Esophagus squamous epithelium (tissue), 5 donors: ENCODE measurements at regions not wholly inside any gene's neighbourhood (a gene's known extent, or its start where the extent isn't known, plus 50 kb on each side); places are given as distances from the start of the nearest gene placed in this dataset.

ENCODE experiments used
- DNase-seq: peaks from one replicate; lab custom pipeline; 2025; lab: John Stamatoyannopoulos, UW
- H3K27ac ChIP-seq, 4 donors: fragments of 200-600 bp; sonication (generic); one replicate each; pipeline ENCODE4 v1.5.1; 2016 to 2019; ENCODE audit warnings: mild to moderate bottlenecking in 1 of 4
- H3K27me3 ChIP-seq, 4 donors: fragments of 200-600 bp; sonication (generic); 1 replicate in 3 of 4; 2 replicates in 1 of 4; pipeline versions ENCODE4 v1.5.1 to v1.6.0; 2017 to 2021; ENCODE audit warnings: antibody characterized with exemption in 1 of 4
- H3K36me3 ChIP-seq, 3 donors: fragments of 200-600 bp; sonication (generic); one replicate each; pipeline ENCODE4 v1.5.1; 2016 to 2019
- H3K4me1 ChIP-seq, 3 donors: fragments of 200-600 bp; sonication (generic); one replicate each; pipeline ENCODE4 v1.5.1; 2017 to 2019
- H3K4me3 ChIP-seq, 4 donors: fragments of 200-600 bp; sonication (generic); 1 replicate in 3 of 4; 2 replicates in 1 of 4; pipeline ENCODE4 v1.5.1; 2016 to 2019; ENCODE audit warnings: mild to moderate bottlenecking in 2 of 4, moderate library complexity in 1 of 4
- H3K9me3 ChIP-seq, 3 donors: fragments of 200-600 bp; sonication (generic); one replicate each; pipeline ENCODE4 v1.5.1; 2016 to 2019
- POLR2A ChIP-seq, 4 donors: fragments of 450-650 bp; IDR thresholded peaks; one replicate each; pipeline ENCODE4 v1.6.1; 2017; ENCODE audit warnings: antibody characterized with exemption in 4 of 4, mild to moderate bottlenecking in 4 of 4, moderate library complexity in 3 of 4
- WGBS, 2 donors: methylation state at CpG; one replicate each; pipeline ENCODE4 v1.1.5; 2018; 5-methylcytosine and 5-hydroxymethylcytosine counted together
- intact Hi-C: fragments of 100-400 bp; cut with DNase I; formaldehyde crosslinking; loops from one replicate; pipeline ENCODE4 v1.15.0; 2022
- TF ChIP-seq, protein P1 (sequence below), 6 experiments: fragments of 450-650 bp in 4 of 6; fragments of 200-600 bp in 2 of 6; sonication (generic) in 2 of 6; IDR thresholded peaks; one replicate each; pipeline ENCODE4 v1.5.1; 2016 to 2019; ENCODE audit warnings: antibody characterized with exemption in 6 of 6, mild to moderate bottlenecking in 4 of 6, moderate library complexity in 4 of 6
- donor health status: DM: yes; HTN: yes; CAD: no.

DNA sequence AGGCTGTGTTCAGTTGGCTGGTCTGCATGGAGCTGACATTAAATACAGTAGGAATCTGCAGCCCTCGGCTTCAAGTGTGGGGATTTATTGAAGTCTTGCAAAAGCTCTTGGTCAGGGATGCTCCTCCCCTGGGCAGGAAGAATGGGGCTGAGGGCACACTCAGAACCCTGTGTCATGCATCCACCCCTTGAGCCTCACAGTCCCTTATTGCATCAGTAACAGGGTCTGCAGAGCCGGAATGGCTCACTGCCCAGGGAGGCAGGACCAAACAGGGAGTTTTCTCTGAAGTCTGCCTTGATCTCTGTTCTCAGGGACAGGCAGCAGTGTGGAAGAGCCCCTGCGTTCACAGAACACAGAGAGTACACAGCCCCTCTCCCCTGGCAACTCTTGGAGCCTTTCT lies 216.8 kb downstream of the ENGASE start:
- Histone ChIP-seq H3K4me1 (no peaks in the 10 kb centered on the region), H3K27ac (no peak overlapping the region), H3K4me3 (no peak overlapping the region), H3K36me3 (no peaks in the 10 kb centered on the region), H3K27me3 (peaks cover 0 to 72% (median 0%) of the 10 kb centered on the region in 4 donors), H3K9me3 (no peaks in the 10 kb centered on the region)
- intact Hi-C loops = no loop called here
- no peak for DNase-seq
- TF ChIP-seq, protein P1, sequence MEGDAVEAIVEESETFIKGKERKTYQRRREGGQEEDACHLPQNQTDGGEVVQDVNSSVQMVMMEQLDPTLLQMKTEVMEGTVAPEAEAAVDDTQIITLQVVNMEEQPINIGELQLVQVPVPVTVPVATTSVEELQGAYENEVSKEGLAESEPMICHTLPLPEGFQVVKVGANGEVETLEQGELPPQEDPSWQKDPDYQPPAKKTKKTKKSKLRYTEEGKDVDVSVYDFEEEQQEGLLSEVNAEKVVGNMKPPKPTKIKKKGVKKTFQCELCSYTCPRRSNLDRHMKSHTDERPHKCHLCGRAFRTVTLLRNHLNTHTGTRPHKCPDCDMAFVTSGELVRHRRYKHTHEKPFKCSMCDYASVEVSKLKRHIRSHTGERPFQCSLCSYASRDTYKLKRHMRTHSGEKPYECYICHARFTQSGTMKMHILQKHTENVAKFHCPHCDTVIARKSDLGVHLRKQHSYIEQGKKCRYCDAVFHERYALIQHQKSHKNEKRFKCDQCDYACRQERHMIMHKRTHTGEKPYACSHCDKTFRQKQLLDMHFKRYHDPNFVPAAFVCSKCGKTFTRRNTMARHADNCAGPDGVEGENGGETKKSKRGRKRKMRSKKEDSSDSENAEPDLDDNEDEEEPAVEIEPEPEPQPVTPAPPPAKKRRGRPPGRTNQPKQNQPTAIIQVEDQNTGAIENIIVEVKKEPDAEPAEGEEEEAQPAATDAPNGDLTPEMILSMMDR (IDR thresholded peaks at IDR 0.05) = no peak
- no peak for TF ChIP-seq POLR2A (IDR thresholded peaks at IDR 0.05)
- WGBS, 2 donors = 63 to 72% methylated on average over 2 of the region's 3 CpGs

DNA sequence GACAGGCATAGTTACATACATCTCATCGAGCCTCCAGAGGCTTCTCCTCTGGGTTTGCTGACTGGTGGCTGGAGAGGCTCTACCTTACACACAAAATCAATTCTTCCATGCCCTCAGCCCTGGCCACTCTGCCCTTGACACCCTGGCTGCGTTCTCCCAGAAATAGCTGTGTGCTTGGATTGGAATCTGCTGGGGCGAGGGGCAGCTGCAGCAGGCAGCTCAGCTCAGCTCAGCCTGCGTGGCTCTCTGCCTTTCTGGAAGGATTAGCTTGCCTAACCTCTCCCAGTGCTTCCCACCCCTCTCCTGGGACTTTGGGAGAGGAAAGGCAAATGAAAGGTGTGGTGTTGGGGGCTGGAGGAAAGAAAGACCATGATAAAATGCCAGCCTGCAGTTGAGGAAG lies 216.1 kb downstream of the ENGASE start:
- DNase-seq = no peak
- WGBS, 2 donors = 67 to 68% methylated on average over 2 to 4 of the region's 4 CpGs
- intact Hi-C loops = no loop called here
- no peaks in the 10 kb centered on the region for H3K4me1 ChIP-seq
- TF ChIP-seq, protein P1 (IDR thresholded peaks at IDR 0.05) = no peak
- TF ChIP-seq POLR2A (IDR thresholded peaks at IDR 0.05) = no peak
- H3K27ac ChIP-seq = no peak overlapping the region
- no peak overlapping the region for H3K4me3 ChIP-seq
- H3K9me3 ChIP-seq = no peaks in the 10 kb centered on the region
- H3K27me3 ChIP-seq = peaks cover 0 to 74% (median 0%) of the 10 kb centered on the region in 4 donors
- H3K36me3 ChIP-seq = no peaks in the 10 kb centered on the region

- Histone ChIP-seq H3K9me3 (no peaks in the 10 kb centered on the region), H3K36me3 (no peaks in the 10 kb centered on the region), H3K27ac (no peak overlapping the region), H3K4me1 (no peaks in the 10 kb centered on the region), H3K27me3 (peaks cover 0 to 71% (median 0%) of the 10 kb centered on the region in 4 donors), H3K4me3 (no peak overlapping the region)
- intact Hi-C loops = no loop called here
- TF ChIP-seq, protein P1 (IDR thresholded peaks at IDR 0.05) = no peak
- no peak for TF ChIP-seq POLR2A (IDR thresholded peaks at IDR 0.05)
- DNase-seq = no peak
- WGBS, 2 donors = 62 to 76% methylated on average over 3 to 9 of the region's 9 CpGs
Measured at GRCh38 chr17:79288950-79289349, 214.3 kb downstream of the ENGASE start.

DNA sequence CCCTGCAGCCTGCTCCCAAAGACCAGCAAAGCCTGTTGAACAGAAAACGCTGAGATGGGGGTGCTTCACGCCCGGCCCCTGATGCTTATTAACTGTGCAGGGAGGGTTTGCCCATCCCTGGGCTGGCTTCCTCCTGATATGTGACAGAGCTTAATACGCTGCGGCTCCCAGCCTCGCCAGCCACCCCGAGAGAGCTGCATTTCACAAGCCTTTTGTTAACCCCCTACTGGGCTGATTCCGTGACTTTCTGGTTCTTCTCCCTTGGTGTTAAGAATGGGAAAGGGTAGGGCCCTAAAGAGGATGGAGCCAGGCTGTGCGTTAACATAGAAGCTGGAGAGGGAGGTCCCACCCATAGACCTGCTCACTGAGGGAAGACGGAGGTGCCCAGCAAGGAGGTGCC lies 211.8 kb downstream of the ENGASE start:
- Histone ChIP-seq H3K4me3 (no peak overlapping the region), H3K36me3 (no peaks in the 10 kb centered on the region), H3K27me3 (peaks cover 0 to 72% (median 0%) of the 10 kb centered on the region in 4 donors), H3K27ac (no peak overlapping the region), H3K9me3 (no peaks in the 10 kb centered on the region), H3K4me1 (no peaks in the 10 kb centered on the region)
- no peak for DNase-seq
- intact Hi-C loops = no loop called here
- 13 to 32% methylated on average over 3 to 5 of the region's 10 CpGs for WGBS, 2 donors
- TF ChIP-seq, protein P1 (IDR thresholded peaks at IDR 0.05) = no peak

- intact Hi-C loops = no loop called here
- Histone ChIP-seq H3K4me1 (no peaks in the 10 kb centered on the region), H3K9me3 (no peaks in the 10 kb centered on the region), H3K27ac (no peak overlapping the region), H3K27me3 (peaks cover 0 to 72% (median 0%) of the 10 kb centered on the region in 4 donors), H3K36me3 (no peaks in the 10 kb centered on the region), H3K4me3 (no peak overlapping the region)
- no peak for DNase-seq
- 67 to 80% methylated on average over 2 to 5 of the region's 5 CpGs for WGBS, 2 donors
- TF ChIP-seq POLR2A (IDR thresholded peaks at IDR 0.05) = no peak
- TF ChIP-seq, protein P1 (IDR thresholded peaks at IDR 0.05) = no peak
Measured at GRCh38 chr17:79285973-79286372, 211.3 kb downstream of the ENGASE start.
